ENCODE measurements at regions not wholly inside any gene's neighbourhood (a gene's known extent, or its start where the extent isn't known, plus 50 kb on each side); places are given as distances from the start of the nearest gene placed in this dataset.

DNA sequence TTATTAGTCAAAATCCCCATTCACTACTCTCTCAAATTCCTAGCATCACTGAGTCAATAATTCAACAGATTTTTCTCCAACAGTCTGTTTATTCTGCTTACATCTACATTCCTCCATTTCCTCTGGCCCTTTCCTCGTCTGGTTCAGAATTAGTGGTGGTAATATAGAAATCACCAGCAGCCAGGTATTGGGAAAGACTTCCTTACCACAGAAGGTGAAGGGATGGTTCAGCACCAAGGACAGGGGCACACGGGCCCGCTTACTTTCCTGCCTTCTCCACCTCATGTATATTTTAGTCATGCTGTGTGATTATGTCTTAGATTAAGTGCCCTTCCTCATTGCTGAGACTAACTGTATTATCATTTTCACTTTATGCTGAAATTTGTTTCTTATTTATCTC, 70.4 kb upstream of the APBB1IP start (continued):
- TF ChIP-seq, protein P1, sequence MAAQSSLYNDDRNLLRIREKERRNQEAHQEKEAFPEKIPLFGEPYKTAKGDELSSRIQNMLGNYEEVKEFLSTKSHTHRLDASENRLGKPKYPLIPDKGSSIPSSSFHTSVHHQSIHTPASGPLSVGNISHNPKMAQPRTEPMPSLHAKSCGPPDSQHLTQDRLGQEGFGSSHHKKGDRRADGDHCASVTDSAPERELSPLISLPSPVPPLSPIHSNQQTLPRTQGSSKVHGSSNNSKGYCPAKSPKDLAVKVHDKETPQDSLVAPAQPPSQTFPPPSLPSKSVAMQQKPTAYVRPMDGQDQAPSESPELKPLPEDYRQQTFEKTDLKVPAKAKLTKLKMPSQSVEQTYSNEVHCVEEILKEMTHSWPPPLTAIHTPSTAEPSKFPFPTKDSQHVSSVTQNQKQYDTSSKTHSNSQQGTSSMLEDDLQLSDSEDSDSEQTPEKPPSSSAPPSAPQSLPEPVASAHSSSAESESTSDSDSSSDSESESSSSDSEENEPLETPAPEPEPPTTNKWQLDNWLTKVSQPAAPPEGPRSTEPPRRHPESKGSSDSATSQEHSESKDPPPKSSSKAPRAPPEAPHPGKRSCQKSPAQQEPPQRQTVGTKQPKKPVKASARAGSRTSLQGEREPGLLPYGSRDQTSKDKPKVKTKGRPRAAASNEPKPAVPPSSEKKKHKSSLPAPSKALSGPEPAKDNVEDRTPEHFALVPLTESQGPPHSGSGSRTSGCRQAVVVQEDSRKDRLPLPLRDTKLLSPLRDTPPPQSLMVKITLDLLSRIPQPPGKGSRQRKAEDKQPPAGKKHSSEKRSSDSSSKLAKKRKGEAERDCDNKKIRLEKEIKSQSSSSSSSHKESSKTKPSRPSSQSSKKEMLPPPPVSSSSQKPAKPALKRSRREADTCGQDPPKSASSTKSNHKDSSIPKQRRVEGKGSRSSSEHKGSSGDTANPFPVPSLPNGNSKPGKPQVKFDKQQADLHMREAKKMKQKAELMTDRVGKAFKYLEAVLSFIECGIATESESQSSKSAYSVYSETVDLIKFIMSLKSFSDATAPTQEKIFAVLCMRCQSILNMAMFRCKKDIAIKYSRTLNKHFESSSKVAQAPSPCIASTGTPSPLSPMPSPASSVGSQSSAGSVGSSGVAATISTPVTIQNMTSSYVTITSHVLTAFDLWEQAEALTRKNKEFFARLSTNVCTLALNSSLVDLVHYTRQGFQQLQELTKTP (IDR thresholded peaks at IDR 0.05; ENCODE audit: low read depth in 1 of 2, partially characterized antibody in 2 of 2): peak in 1 of 2 experiments; percentile 55
- TF ChIP-seq, protein P2, sequence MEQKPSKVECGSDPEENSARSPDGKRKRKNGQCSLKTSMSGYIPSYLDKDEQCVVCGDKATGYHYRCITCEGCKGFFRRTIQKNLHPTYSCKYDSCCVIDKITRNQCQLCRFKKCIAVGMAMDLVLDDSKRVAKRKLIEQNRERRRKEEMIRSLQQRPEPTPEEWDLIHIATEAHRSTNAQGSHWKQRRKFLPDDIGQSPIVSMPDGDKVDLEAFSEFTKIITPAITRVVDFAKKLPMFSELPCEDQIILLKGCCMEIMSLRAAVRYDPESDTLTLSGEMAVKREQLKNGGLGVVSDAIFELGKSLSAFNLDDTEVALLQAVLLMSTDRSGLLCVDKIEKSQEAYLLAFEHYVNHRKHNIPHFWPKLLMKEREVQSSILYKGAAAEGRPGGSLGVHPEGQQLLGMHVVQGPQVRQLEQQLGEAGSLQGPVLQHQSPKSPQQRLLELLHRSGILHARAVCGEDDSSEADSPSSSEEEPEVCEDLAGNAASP (IDR thresholded peaks at IDR 0.05): no peak
- TF ChIP-seq ZNF354B (CRISPR knock-in tag; IDR thresholded peaks at IDR 0.05): no peak
- no peak for TF ChIP-seq NRF1 (conservative IDR thresholded peaks at IDR 0.05 in 1 of 2, IDR thresholded peaks at IDR 0.05 in 1 of 2)
- TF ChIP-seq SNIP1 (IDR thresholded peaks at IDR 0.05; ENCODE audit: low read depth): no peak
- no peak for TF ChIP-seq THRAP3 (IDR thresholded peaks at IDR 0.05; ENCODE audit: borderline replicate concordance)
- TF ChIP-seq ADNP (tag; IDR thresholded peaks at IDR 0.05): no peak
- TF ChIP-seq, protein P3, sequence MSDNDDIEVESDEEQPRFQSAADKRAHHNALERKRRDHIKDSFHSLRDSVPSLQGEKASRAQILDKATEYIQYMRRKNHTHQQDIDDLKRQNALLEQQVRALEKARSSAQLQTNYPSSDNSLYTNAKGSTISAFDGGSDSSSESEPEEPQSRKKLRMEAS (CRISPR knock-in tag; IDR thresholded peaks at IDR 0.05): no peak
- TF ChIP-seq, protein P4, sequence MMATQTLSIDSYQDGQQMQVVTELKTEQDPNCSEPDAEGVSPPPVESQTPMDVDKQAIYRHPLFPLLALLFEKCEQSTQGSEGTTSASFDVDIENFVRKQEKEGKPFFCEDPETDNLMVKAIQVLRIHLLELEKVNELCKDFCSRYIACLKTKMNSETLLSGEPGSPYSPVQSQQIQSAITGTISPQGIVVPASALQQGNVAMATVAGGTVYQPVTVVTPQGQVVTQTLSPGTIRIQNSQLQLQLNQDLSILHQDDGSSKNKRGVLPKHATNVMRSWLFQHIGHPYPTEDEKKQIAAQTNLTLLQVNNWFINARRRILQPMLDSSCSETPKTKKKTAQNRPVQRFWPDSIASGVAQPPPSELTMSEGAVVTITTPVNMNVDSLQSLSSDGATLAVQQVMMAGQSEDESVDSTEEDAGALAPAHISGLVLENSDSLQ (IDR thresholded peaks at IDR 0.05): no peak
- TF ChIP-seq ATF1 (CRISPR knock-in tag; IDR thresholded peaks at IDR 0.05): no peak
- TF ChIP-seq ATF1 (tag; IDR thresholded peaks at IDR 0.05): no peak
- no peak for TF ChIP-seq TAF1 (IDR thresholded peaks at IDR 0.05; ENCODE audit: control insufficient read depth, extremely low read depth, insufficient read depth, low read length, severe bottlenecking)
- no peak for TF ChIP-seq ZNF121 (CRISPR knock-in tag; conservative IDR thresholded peaks at IDR 0.05)
- TF ChIP-seq, protein P5, sequence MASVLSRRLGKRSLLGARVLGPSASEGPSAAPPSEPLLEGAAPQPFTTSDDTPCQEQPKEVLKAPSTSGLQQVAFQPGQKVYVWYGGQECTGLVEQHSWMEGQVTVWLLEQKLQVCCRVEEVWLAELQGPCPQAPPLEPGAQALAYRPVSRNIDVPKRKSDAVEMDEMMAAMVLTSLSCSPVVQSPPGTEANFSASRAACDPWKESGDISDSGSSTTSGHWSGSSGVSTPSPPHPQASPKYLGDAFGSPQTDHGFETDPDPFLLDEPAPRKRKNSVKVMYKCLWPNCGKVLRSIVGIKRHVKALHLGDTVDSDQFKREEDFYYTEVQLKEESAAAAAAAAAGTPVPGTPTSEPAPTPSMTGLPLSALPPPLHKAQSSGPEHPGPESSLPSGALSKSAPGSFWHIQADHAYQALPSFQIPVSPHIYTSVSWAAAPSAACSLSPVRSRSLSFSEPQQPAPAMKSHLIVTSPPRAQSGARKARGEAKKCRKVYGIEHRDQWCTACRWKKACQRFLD (CRISPR knock-in tag; IDR thresholded peaks at IDR 0.05): no peak
- no peak for TF ChIP-seq TAL1 (IDR thresholded peaks at IDR 0.05)
- no peak for TF ChIP-seq SP1 (CRISPR knock-in tag; IDR thresholded peaks at IDR 0.05)
- TF ChIP-seq PTTG1 (tag; IDR thresholded peaks at IDR 0.05; ENCODE audit: low read depth): no peak
- TF ChIP-seq ZBTB7A (IDR thresholded peaks at IDR 0.05; ENCODE audit: borderline replicate concordance, control insufficient read depth, low read depth, low read length): no peak
- no peak for TF ChIP-seq CBX2 (IDR thresholded peaks at IDR 0.05; ENCODE audit: insufficient read depth, low read length, poor library complexity, severe bottlenecking)
- TF ChIP-seq, protein P6, sequence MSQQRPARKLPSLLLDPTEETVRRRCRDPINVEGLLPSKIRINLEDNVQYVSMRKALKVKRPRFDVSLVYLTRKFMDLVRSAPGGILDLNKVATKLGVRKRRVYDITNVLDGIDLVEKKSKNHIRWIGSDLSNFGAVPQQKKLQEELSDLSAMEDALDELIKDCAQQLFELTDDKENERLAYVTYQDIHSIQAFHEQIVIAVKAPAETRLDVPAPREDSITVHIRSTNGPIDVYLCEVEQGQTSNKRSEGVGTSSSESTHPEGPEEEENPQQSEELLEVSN (IDR thresholded peaks at IDR 0.05; ENCODE audit: borderline replicate concordance in 1 of 2, extremely low read depth in 1 of 2, insufficient read depth in 1 of 2, insufficient read length in 1 of 2, low read depth in 1 of 2, low read length in 1 of 2, poor library complexity in 1 of 2, severe bottlenecking in 1 of 2): no peak

Data from K562 (cell line).